ENCODE measurements at regions not wholly inside any gene's neighbourhood (a gene's known extent, or its start where the extent isn't known, plus 50 kb on each side); places are given as distances from the start of the nearest gene placed in this dataset.

DNA sequence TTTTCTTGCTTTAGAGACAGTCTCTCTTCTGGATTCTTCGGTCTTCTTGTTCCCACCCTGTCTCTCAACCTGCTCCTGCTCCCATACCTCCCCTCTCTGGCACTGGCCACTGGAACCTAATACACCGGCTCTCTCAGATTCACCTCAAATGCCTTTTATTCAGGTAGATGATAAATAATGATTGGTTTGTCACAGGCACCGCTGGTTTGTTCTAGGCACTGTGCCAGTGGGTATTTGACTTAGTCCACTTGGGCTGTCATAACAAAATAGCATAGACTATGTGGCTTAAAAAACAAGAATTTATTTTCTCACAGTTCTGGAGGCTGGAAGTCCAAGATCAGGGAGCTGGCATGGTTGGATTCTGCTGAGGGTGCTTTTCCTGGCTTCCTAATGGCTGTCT, 278.2 kb upstream of the STT3B start:
- Histone ChIP-seq H3K27me3 (ENCODE audit: insufficient read depth, low read length) (no peaks in the 10 kb centered on the region), H3K4me1 (ENCODE audit: insufficient read depth, low read length, severe bottlenecking) (no peaks in the 10 kb centered on the region), H3K9me2 (ENCODE audit: low read depth, low read length) (no peaks in the 10 kb centered on the region), H3K9me3 (ENCODE audit: low read length) (no peaks in the 10 kb centered on the region), H3K4me2 (ENCODE audit: low read length) (no peak overlapping the region), H3F3A (ENCODE audit: insufficient read depth, low read length) (no peaks in the 10 kb centered on the region), H3K9ac (ENCODE audit: low read length) (no peak overlapping the region), H3K36me3 (ENCODE audit: insufficient read depth, low read length) (no peaks in the 10 kb centered on the region), H3K4me3 (ENCODE audit: low read depth, low read length, poor library complexity, severe bottlenecking) (no peak overlapping the region), H4K20me1 (ENCODE audit: insufficient read depth, low read length) (no peaks in the 10 kb centered on the region), H2AFZ (ENCODE audit: low read length) (no peak overlapping the region), H3K79me2 (ENCODE audit: insufficient read depth, low read length) (no peaks in the 10 kb centered on the region), H3K27ac (ENCODE audit: low read depth, low read length, poor library complexity, severe bottlenecking) (no peak overlapping the region)
- TF ChIP-seq EZH2 (IDR thresholded peaks at IDR 0.05; ENCODE audit: borderline replicate concordance, low read length) (no peak), CTCF (IDR thresholded peaks at IDR 0.05; ENCODE audit: low read length) (no peak)

DNA sequence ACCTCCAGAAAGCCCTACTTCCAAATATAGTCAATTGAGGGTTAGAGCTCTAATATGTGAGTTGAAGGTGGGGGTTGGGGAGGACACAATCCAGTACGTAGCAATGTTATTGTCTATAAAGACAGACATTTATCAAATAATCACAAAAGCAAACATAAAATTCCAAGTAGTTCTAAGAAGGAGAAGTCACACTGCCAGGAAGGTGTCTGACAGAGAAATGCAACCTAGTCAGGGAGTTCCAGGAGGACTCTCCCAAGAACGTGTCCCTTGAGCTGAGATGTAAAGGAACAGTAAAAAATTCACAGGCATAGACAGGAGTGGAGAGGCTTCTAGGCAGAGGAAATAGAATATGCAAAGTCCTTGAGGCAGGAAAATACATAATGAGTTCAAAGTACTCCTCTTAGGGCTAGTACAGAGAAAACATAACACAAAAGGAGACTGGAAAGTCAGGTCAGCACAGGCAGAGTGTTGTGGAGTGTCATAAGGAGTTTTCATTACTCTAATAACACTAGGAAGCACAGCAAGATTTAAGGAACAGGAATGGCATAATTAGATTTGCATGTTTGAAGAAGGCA, 277.6 kb upstream of the STT3B start:
- Histone ChIP-seq H3K27me3 (ENCODE audit: insufficient read depth, low read length) (no peaks in the 10 kb centered on the region), H3K4me3 (ENCODE audit: low read depth, low read length, poor library complexity, severe bottlenecking) (no peak overlapping the region)
- TF ChIP-seq CTCF (IDR thresholded peaks at IDR 0.05; ENCODE audit: low read length) = no peak
- no peak for TF ChIP-seq EZH2 (IDR thresholded peaks at IDR 0.05; ENCODE audit: borderline replicate concordance, low read length)

GRCh38 chr3:31262201-31262600, 270.5 kb upstream of the STT3B start:
- no peaks in the 10 kb centered on the region for H3K9me2 ChIP-seq (ENCODE audit: low read depth, low read length)
- H3K79me2 ChIP-seq (ENCODE audit: insufficient read depth, low read length) = no peaks in the 10 kb centered on the region

More for the DNA sequence above, 277.6 kb upstream of the STT3B start:
- Histone ChIP-seq H3K9ac (ENCODE audit: low read length) (no peak overlapping the region), H3K4me1 (ENCODE audit: insufficient read depth, low read length, severe bottlenecking) (no peaks in the 10 kb centered on the region), H3K36me3 (ENCODE audit: insufficient read depth, low read length) (no peaks in the 10 kb centered on the region), H3K9me3 (ENCODE audit: low read length) (no peaks in the 10 kb centered on the region), H3K9me2 (ENCODE audit: low read depth, low read length) (no peaks in the 10 kb centered on the region), H3K27ac (ENCODE audit: low read depth, low read length, poor library complexity, severe bottlenecking) (no peak overlapping the region), H3K4me2 (ENCODE audit: low read length) (no peak overlapping the region), H3K79me2 (ENCODE audit: insufficient read depth, low read length) (no peaks in the 10 kb centered on the region), H4K20me1 (ENCODE audit: insufficient read depth, low read length) (no peaks in the 10 kb centered on the region), H3F3A (ENCODE audit: insufficient read depth, low read length) (no peaks in the 10 kb centered on the region), H2AFZ (ENCODE audit: low read length) (no peak overlapping the region)

More at GRCh38 chr3:31262201-31262600, 270.5 kb upstream of the STT3B start:
- no peak overlapping the region for H3K4me3 ChIP-seq (ENCODE audit: low read depth, low read length, poor library complexity, severe bottlenecking)
- no peaks in the 10 kb centered on the region for H3K27me3 ChIP-seq (ENCODE audit: insufficient read depth, low read length)
- H3K4me2 ChIP-seq (ENCODE audit: low read length) = no peak overlapping the region
- TF ChIP-seq EZH2 (IDR thresholded peaks at IDR 0.05; ENCODE audit: borderline replicate concordance, low read length) (no peak), CTCF (IDR thresholded peaks at IDR 0.05; ENCODE audit: low read length) (no peak)
- no peaks in the 10 kb centered on the region for H3K4me1 ChIP-seq (ENCODE audit: insufficient read depth, low read length, severe bottlenecking)
- no peaks in the 10 kb centered on the region for H4K20me1 ChIP-seq (ENCODE audit: insufficient read depth, low read length)
- H3K9me3 ChIP-seq (ENCODE audit: low read length) = no peaks in the 10 kb centered on the region
- no peak overlapping the region for H3K9ac ChIP-seq (ENCODE audit: low read length)
- no peaks in the 10 kb centered on the region for H3F3A ChIP-seq (ENCODE audit: insufficient read depth, low read length)
- no peak overlapping the region for H3K27ac ChIP-seq (ENCODE audit: low read depth, low read length, poor library complexity, severe bottlenecking)
- H2AFZ ChIP-seq (ENCODE audit: low read length) = no peak overlapping the region
- no peaks in the 10 kb centered on the region for H3K36me3 ChIP-seq (ENCODE audit: insufficient read depth, low read length)
